ENCODE measurements at regions not wholly inside any gene's neighbourhood (a gene's known extent, or its start where the extent isn't known, plus 50 kb on each side); places are given as distances from the start of the nearest gene placed in this dataset.

- DNase-seq (ENCODE audit: low read depth) = no peak
- Histone ChIP-seq H3K36me3 (ENCODE audit: control insufficient read depth, insufficient read depth, low read length) (no peaks in the 10 kb centered on the region), H3K4me3 (ENCODE audit: low read depth, low read length) (no peak overlapping the region), H3K27me3 (ENCODE audit: control insufficient read depth, insufficient read depth, low read length) (no peaks in the 10 kb centered on the region)
- TF ChIP-seq, protein P1, sequence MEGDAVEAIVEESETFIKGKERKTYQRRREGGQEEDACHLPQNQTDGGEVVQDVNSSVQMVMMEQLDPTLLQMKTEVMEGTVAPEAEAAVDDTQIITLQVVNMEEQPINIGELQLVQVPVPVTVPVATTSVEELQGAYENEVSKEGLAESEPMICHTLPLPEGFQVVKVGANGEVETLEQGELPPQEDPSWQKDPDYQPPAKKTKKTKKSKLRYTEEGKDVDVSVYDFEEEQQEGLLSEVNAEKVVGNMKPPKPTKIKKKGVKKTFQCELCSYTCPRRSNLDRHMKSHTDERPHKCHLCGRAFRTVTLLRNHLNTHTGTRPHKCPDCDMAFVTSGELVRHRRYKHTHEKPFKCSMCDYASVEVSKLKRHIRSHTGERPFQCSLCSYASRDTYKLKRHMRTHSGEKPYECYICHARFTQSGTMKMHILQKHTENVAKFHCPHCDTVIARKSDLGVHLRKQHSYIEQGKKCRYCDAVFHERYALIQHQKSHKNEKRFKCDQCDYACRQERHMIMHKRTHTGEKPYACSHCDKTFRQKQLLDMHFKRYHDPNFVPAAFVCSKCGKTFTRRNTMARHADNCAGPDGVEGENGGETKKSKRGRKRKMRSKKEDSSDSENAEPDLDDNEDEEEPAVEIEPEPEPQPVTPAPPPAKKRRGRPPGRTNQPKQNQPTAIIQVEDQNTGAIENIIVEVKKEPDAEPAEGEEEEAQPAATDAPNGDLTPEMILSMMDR (IDR thresholded peaks at IDR 0.05; ENCODE audit: insufficient read depth, low read length, poor library complexity, severe bottlenecking) = no peak
Observed at GRCh38 chr18:8994603-8995002, 107.9 kb upstream of the NDUFV2 start.

DNA sequence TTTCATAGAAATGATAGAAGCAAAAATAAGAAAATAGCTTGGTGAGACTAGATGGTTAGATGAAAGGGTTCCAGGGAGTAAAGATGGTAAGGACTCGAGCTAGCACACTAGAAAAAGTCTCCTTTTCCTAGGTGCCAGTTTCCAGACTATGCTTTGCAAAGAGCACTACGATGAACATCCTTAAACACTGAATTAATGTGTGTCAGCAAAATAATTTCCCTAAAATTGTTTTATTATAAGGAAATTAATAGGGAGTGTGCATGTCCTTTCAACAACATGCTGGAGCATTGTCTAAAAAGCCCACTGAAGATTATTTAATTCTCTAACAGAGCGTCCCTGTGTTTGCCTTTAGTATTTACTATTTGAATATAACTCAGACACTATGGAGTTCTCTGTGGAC, 107.4 kb upstream of the NDUFV2 start:
- H3K27me3 ChIP-seq (ENCODE audit: control insufficient read depth, insufficient read depth, low read length) = no peaks in the 10 kb centered on the region
- H3K4me3 ChIP-seq (ENCODE audit: low read depth, low read length) = no peak overlapping the region

GRCh38 chr18:8996771-8997432, 105.6 kb upstream of the NDUFV2 start:
- no peak overlapping the region for H3K4me3 ChIP-seq (ENCODE audit: low read depth, low read length)
- DNase-seq (ENCODE audit: low read depth) = no peak
- no peaks in the 10 kb centered on the region for H3K27me3 ChIP-seq (ENCODE audit: control insufficient read depth, insufficient read depth, low read length)
- TF ChIP-seq, protein P1 (IDR thresholded peaks at IDR 0.05; ENCODE audit: insufficient read depth, low read length, poor library complexity, severe bottlenecking) = no peak
- no peaks in the 10 kb centered on the region for H3K36me3 ChIP-seq (ENCODE audit: control insufficient read depth, insufficient read depth, low read length)

More for the DNA sequence above, 107.4 kb upstream of the NDUFV2 start:
- TF ChIP-seq, protein P1 (IDR thresholded peaks at IDR 0.05; ENCODE audit: insufficient read depth, low read length, poor library complexity, severe bottlenecking) = no peak
- no peak for DNase-seq (ENCODE audit: low read depth)
- no peaks in the 10 kb centered on the region for H3K36me3 ChIP-seq (ENCODE audit: control insufficient read depth, insufficient read depth, low read length)

GRCh38 chr18:8997634-8998033, 104.9 kb upstream of the NDUFV2 start:
- no peak overlapping the region for H3K4me3 ChIP-seq (ENCODE audit: low read depth, low read length)
- DNase-seq (ENCODE audit: low read depth) = no peak
- no peaks in the 10 kb centered on the region for H3K36me3 ChIP-seq (ENCODE audit: control insufficient read depth, insufficient read depth, low read length)
- TF ChIP-seq, protein P1 (IDR thresholded peaks at IDR 0.05; ENCODE audit: insufficient read depth, low read length, poor library complexity, severe bottlenecking) = no peak
- no peaks in the 10 kb centered on the region for H3K27me3 ChIP-seq (ENCODE audit: control insufficient read depth, insufficient read depth, low read length)

GRCh38 chr18:8998481-8999217, 103.8 kb upstream of the NDUFV2 start:
- TF ChIP-seq, protein P1 (IDR thresholded peaks at IDR 0.05; ENCODE audit: insufficient read depth, low read length, poor library complexity, severe bottlenecking) = no peak
- Histone ChIP-seq H3K36me3 (ENCODE audit: control insufficient read depth, insufficient read depth, low read length) (no peaks in the 10 kb centered on the region), H3K27me3 (ENCODE audit: control insufficient read depth, insufficient read depth, low read length) (no peaks in the 10 kb centered on the region), H3K4me3 (ENCODE audit: low read depth, low read length) (no peak overlapping the region)
- no peak for DNase-seq (ENCODE audit: low read depth)

Data from kidney epithelial cell (primary cell).